ENCODE measurements at regions not wholly inside any gene's neighbourhood (a gene's known extent, or its start where the extent isn't known, plus 50 kb on each side); places are given as distances from the start of the nearest gene placed in this dataset.

- no peak overlapping the region for H3K4me3 ChIP-seq (ENCODE audit: low read depth, low read length)
- no peak for DNase-seq (ENCODE audit: low read depth)
- in situ Hi-C loops (cut with HindIII; ENCODE audit: low sequenced_read_pairs), result no loop called here
- no peak for TF ChIP-seq CTCF (IDR thresholded peaks at IDR 0.05; ENCODE audit: low read depth, low read length, missing control alignments)
These were observed 188.8 kb upstream of the PRICKLE2 start for GRCh38 chr3:64414043-64414442.

GRCh38 chr3:64411101-64411500, 185.8 kb upstream of the PRICKLE2 start:
- DNase-seq (ENCODE audit: low read depth), result no peak
- no peak for TF ChIP-seq CTCF (IDR thresholded peaks at IDR 0.05; ENCODE audit: low read depth, low read length, missing control alignments)
- no peak overlapping the region for H3K4me3 ChIP-seq (ENCODE audit: low read depth, low read length)
- in situ Hi-C loops (cut with HindIII; ENCODE audit: low sequenced_read_pairs), result no loop called here

- no peak for DNase-seq (ENCODE audit: low read depth)
- H3K4me3 ChIP-seq (ENCODE audit: low read depth, low read length), result no peak overlapping the region
- in situ Hi-C loops (cut with HindIII; ENCODE audit: low sequenced_read_pairs), result no loop called here
- no peak for TF ChIP-seq CTCF (IDR thresholded peaks at IDR 0.05; ENCODE audit: low read depth, low read length, missing control alignments)
These were observed 185.0 kb upstream of the PRICKLE2 start for GRCh38 chr3:64410226-64410625.

GRCh38 chr3:64408770-64409169, 183.5 kb upstream of the PRICKLE2 start:
- no peak for DNase-seq (ENCODE audit: low read depth)
- in situ Hi-C loops (cut with HindIII; ENCODE audit: low sequenced_read_pairs), result no loop called here
- no peak for TF ChIP-seq CTCF (IDR thresholded peaks at IDR 0.05; ENCODE audit: low read depth, low read length, missing control alignments)
- no peak overlapping the region for H3K4me3 ChIP-seq (ENCODE audit: low read depth, low read length)

GRCh38 chr3:64406271-64406670, 181.0 kb upstream of the PRICKLE2 start:
- no peak overlapping the region for H3K4me3 ChIP-seq (ENCODE audit: low read depth, low read length)
- no peak for TF ChIP-seq CTCF (IDR thresholded peaks at IDR 0.05; ENCODE audit: low read depth, low read length, missing control alignments)
- DNase-seq (ENCODE audit: low read depth), result no peak
- in situ Hi-C loops (cut with HindIII; ENCODE audit: low sequenced_read_pairs), result no loop called here

- in situ Hi-C loops (cut with HindIII; ENCODE audit: low sequenced_read_pairs), result no loop called here
- DNase-seq (ENCODE audit: low read depth), result no peak
- TF ChIP-seq CTCF (IDR thresholded peaks at IDR 0.05; ENCODE audit: low read depth, low read length, missing control alignments), result no peak
- no peak overlapping the region for H3K4me3 ChIP-seq (ENCODE audit: low read depth, low read length)
These were observed 180.1 kb upstream of the PRICKLE2 start for GRCh38 chr3:64405211-64405835.

Data from astrocyte of the cerebellum (primary cell).